PC-9 (cell line): ENCODE measurements at regions not wholly inside any gene's neighbourhood (a gene's known extent, or its start where the extent isn't known, plus 50 kb on each side); places are given as distances from the start of the nearest gene placed in this dataset.

Experiments
- EZH2 ChIP-seq: fragments of 200-600 bp; sonication (generic); IDR thresholded peaks from 2 replicates; pipeline ENCODE4 v1.8.0; 2017; ENCODE audit warnings: antibody characterized with exemption, low read depth
- TF ChIP-seq, protein P1 (sequence below): fragments of 200-600 bp; sonication (generic); conservative IDR thresholded peaks from 2 replicates; pipeline ENCODE4 v1.6.1; 2017; ENCODE audit warnings: mixed run types, antibody characterized with exemption, mild to moderate bottlenecking, moderate library complexity

DNA sequence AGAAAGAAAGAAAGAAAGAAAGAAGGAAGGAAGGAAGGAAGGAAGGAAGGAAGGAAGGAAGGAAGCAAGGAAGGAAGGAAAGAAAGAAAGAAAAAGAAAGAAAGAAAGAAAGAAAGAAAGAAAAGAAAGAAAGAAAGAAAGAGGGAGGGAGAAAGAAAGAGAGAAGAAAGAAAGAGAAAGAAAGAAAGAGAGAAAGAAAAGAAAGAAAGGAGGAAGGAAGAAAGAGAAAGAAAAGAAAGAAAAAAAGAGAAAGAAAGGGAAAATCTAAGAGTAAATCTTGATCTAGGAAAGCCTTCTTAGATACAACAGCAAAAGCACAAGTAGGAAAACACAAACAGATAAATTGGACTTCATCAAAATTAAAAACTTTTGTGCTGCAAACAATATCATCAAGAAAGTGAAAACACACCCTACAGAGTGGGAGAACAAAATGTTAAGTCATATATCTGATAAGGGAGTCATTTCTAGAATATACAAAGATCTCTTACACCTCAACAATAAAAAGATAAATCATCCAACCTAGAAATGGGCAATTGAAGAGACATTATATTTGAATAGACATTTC, 116.8 kb upstream of the FGF3 start:
- TF ChIP-seq, protein P1, sequence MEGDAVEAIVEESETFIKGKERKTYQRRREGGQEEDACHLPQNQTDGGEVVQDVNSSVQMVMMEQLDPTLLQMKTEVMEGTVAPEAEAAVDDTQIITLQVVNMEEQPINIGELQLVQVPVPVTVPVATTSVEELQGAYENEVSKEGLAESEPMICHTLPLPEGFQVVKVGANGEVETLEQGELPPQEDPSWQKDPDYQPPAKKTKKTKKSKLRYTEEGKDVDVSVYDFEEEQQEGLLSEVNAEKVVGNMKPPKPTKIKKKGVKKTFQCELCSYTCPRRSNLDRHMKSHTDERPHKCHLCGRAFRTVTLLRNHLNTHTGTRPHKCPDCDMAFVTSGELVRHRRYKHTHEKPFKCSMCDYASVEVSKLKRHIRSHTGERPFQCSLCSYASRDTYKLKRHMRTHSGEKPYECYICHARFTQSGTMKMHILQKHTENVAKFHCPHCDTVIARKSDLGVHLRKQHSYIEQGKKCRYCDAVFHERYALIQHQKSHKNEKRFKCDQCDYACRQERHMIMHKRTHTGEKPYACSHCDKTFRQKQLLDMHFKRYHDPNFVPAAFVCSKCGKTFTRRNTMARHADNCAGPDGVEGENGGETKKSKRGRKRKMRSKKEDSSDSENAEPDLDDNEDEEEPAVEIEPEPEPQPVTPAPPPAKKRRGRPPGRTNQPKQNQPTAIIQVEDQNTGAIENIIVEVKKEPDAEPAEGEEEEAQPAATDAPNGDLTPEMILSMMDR, result no peak
- TF ChIP-seq EZH2, result no peak
